ENCODE measurements at regions not wholly inside any gene's neighbourhood (a gene's known extent, or its start where the extent isn't known, plus 50 kb on each side); places are given as distances from the start of the nearest gene placed in this dataset.

DNA sequence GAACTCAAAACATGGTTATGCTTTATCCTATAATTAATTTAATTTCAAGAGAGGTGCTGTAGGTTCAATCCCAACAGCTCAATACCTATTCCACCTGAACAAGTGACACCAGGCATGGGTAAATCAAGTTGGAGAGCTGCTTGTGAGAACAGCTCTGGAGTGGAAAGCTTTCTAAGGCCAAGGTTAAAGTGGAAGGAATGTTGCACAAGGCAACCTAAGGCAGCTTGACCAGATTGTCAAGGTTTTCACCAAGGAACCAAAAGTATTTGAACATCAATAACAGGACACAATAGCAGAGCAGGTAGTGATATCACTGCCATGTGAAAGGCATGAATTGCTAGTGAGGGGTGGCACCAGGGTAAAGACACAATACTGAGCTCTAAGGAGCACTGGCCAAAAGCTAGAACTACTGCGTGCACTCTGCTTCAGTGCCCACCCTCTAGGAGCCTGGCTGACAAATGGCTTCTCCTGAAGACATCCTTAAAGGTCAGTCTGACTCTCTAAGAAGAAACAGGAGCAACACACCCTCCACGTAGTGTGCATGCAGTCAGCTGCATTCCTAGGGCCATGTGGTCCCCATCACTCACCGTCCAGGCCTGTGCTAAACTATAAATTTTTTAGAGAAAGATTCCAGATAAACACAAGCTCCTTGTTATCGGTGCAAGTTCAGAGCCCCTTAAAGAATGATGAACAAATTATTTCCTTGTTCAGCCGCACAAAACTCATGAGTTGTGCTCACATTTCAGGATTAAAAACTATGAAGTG is 677.7 kb upstream of the KLF4 start:
- DNase-seq, result no peak

DNA sequence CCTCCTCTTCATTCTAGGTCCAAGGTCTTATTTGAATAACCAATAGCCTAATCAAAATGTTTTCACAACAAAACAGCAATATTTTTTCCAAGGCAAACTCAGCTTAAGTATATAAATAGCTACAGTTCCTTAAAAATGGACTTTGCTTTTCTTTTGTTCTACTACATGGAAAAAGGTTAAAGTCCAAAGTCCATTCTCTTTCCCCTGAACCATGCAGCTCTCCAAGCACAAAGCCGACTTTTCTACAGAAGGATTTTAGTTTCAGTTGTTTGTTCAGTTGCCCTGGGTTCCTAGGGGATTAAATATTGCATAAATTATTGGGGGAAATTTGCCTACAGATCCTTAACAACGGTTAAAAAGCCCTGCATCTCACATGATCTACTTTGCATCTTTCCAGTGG is 677.0 kb upstream of the KLF4 start:
- no peak for DNase-seq

- no peak for DNase-seq
Measured at GRCh38 chr9:108163321-108164005, 673.9 kb upstream of the KLF4 start.

DNA sequence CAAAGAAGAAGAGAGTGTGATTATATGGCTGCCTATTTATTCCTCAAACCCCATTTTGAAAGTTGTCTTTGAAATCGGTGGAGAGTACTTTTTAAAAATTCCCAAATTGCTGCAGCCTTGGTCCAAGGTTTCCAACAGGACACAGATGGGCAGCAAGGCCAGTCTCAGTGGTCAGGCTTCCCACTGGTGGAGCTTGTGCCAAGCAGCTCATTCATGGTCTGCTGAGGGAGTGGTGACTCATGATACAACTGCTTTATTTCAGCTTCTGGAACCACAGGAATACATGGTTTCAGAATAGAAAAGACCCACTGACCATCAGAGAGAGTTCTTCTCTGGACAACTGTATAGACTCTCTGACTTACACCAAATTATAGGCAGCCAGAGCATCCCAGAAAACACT is 673.1 kb upstream of the KLF4 start:
- DNase-seq, result no peak

DNA sequence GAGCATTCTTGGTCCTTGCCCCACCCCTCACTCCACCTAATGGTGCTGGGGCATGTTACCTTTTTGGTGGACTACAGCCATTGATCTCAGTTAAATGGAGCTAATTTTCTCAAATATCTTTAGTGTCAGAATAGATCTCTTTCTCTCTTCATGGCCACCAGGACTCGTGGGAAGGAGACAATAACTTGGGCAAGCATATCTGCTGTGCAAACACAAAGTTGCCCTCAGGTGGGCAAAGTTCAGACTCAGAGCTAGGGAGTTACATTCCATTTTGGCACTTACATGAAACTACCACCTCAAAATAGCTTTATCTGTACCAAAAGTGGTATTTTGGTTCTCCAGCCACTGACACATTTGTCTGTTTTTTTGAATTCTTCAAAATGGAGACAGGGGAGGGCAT is 671.9 kb upstream of the KLF4 start:
- no peak for DNase-seq

GRCh38 chr9:108160706-108161355 is 671.3 kb upstream of the KLF4 start:
- DNase-seq, result no peak

GRCh38 chr9:108160039-108160438 is 670.5 kb upstream of the KLF4 start:
- no peak for DNase-seq

- no peak for DNase-seq
Measured at GRCh38 chr9:108158236-108158995, 668.8 kb upstream of the KLF4 start.

DNA sequence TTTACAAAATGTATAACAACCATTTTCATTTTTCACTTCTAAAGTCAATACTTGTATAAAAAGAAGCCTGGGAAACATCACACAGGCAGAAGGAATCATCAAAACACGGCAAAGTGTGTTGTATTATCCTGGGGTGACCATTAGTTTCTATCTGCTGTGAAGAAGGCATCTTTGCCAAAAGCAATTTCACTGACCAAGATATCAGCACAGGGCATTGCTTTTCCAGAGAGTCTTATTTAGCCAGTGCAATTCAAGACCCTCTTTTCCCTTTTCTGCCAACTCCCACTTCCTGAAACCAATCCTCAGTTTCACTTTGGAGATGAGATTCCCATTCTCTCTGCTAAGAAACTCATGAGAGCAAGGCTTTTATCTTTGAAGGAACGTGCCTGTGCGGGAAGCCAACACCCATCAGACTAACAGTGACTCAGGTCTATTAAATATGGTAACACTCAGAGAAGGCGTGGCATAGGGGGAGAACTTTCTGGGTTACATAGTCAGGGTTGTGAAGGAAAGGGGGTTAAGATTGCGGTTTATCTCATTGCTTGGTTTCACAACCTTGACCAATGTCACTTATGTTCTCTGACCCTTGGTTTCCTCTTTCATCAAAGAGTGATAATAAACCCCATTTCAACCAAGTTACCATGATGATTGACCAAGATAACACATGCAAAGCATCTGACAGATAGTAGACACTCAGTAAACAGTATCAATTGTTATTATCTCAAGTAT is 666.9 kb upstream of the KLF4 start:
- DNase-seq, result no peak

GRCh38 chr9:108153416-108153815 is 663.8 kb upstream of the KLF4 start:
- DNase-seq, result no peak

DNA sequence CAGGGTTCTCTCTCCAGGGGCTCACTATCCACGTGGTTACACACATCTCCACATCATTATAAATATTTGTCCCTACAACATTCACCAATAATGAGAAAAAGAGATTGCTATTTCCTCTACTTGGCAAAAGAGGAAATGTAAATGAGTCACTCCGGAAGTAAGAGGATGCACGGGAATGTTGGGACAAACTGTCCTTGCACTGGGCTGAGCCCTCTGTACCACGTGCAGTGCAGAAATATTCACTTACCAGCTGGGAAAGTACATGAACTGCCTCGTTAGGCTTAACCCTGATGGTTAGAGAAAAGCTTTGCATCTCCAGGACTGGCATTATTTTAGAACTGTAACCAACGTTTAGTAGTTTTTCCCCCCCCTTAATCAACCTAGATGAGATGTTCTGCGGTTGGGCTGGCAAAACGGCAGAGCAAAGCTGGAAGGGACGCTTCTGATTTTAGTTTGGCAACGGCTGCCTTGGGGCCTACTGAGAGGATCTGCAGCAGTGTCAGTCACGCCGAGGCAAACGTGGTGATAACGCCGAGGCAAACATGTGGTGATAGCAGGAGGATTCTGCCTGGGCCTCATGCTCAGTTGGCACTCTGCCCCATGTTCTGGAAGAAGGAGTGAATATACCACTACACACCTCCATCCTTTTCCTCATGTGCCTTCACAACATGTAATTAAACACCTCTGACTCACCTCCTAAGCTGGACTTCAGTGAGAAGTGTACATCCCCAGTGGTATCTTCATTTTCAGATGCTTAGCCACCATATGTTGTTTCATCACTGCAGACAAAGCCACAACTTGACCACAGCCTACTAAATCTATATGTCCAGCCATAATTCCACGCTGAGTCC is 661.4 kb upstream of the KLF4 start:
- no peak for DNase-seq

DNA sequence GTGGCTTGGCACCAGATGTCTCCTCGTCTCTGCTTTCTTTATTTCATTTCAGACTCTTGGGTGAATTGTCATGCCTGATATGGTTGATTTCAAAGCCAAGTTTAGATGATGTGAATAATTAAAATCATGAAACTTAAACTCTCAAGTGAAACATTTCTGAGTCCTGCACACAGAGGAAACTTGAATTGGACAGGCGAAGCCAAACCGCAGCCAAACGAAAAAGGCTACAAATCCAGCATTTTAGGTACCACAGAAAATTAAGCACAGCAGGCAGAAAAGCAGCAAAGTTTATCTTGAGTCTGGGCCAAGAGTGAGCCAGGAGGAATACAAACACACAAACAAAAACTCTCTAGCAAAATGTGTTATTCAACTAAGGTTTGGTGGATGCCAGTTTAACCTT is 659.8 kb upstream of the KLF4 start:
- no peak for DNase-seq

DNA sequence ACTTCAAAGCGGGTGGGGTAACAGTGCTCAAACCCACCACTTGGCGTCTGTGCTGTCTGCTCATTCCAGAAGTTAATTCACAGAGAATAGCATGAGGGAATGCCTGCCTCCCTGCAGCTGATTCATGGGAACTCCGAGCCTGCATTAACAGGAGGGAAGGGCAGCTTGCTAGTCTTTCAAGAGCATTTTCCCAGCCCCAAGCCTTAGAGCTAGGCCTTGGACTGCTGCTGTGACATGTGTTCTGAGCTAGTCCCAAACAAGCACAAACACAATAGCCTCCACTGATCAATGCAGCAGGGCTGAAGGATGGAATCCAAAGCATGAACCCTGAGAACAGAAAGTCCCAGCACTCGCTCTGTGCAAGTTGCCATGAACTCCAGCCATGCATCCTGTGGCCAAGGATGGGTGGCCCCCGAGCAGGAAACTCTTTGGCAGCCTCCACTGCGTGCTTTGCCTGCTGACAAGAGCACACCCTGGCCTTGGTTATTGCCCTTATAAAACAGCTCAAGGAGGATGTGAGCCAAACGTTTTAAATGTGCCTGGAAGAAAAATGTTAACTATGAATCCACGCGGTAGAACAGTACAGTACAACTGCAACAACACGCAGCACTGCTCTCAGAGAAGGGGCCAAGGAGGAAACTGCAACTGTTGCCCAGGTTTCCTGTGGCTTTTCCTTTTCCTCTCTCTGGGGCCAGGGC is 653.1 kb upstream of the KLF4 start:
- no peak for DNase-seq

DNA sequence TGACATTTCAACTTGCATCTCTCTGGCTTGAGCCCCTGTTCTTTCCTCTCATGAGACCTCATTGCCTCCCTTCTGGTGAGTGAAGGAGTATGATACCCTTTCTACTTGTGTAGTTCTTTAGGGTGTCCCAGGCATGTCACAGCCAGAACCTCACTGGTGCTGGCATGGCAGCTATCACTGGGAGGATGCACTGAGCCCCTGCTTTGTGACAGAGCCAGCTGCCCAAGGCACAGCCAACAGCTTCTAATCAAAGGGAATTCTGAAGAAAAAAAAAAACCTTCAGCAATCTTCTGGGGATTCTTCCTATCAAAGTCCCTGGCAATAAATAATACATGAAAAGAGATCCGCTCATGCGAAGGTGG is 652.6 kb upstream of the KLF4 start:
- no peak for DNase-seq

- DNase-seq, result no peak
Measured at GRCh38 chr9:108139900-108140299, 650.3 kb upstream of the KLF4 start.

DNA sequence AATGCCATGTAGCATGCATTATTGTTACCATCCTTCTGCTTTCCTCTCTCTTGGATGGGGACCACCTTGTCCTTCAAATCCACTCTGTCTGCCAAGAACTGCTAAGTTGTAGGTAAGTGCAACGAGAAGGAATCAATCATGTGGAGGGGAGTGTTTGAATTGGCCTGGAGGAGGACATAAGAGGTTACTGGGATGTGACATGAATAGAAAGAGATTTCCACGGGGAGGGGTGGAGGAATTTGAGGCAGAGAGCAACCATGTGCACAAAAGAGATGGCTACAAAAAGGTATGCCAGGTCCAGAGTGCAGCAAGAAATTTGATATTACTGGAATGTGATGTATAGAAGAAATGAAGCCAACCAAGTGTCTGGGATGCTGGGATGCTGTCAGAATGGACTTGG is 648.9 kb upstream of the KLF4 start:
- no peak for DNase-seq

DNA sequence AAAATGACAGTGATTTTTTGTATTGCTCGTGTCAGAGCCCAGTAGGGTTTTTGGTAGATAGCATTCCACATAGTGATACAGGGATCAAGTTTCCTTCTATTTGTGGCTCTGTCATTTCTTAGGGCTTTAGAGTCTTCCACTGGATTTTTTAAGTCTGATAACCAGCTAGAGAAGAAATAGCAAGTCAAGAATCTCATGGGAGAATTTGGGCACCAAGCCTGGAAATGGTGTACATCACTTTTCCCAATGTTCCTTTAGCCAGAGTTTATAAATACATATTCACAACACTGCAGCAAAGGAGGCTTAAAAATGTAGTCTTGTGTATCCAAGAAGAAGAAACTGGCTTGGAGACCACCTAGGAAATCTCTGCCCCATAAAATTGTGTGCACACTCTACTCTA is 647.1 kb upstream of the KLF4 start:
- no peak for DNase-seq

DNA sequence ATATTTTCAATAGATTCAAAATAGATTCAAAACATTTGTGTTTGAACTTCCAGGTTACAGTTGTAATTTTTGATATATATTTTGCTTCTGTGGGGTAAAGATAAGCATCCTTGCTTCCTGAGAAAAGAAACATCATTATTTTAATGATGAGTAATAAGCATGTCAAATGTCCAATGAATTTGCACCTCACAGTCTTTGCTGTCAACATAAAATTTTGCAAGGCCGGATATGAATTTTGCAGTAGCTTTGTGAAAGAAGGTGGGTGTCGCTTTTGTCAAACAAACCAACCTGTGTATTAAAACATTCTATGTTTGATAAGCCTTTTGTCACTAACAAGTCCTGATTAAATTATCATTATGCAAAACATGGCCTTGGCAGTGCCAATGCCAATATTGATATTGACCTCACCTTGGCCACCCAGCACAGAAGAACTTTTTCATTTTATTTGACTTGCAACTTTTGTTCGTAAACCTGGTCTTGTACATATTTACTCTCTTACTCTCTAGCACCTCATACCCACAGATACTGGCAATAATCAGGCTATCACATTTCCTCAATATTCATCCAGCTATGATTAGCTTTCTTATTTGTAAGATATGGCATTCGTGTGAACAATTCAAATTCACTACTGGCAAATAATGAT is 645.0 kb upstream of the KLF4 start:
- no peak for DNase-seq

GRCh38 chr9:108133680-108134079 is 644.1 kb upstream of the KLF4 start:
- DNase-seq, result no peak

DNA sequence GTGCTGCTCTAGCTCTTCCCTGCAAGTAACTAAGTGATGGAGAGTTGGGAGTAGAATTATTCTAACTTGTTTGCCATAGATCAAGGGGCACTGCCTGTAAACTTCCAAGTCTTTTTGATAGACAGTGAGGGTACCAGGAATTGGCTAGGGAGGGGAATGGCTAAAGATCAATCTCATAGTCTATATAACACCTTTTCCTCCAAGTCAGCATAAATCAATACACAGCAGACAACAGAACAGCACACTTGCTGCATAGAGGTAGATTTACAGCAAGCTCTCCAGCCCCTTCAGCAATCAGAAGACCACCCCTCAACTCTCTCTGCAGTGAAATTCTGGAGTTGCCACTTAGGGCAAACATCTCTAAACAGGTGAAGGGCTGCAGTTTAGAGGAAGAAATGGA is 643.5 kb upstream of the KLF4 start:
- DNase-seq, result no peak

GRCh38 chr9:108130905-108131304 is 641.3 kb upstream of the KLF4 start:
- DNase-seq, result no peak

Measured in CD4-positive, alpha-beta T cell treated with Interleukin-12 subunit alpha and Interleukin-12 subunit beta, for 1 hour (primary cell).